Large intestine (tissue), 3 donors: ENCODE measurements at regions not wholly inside any gene's neighbourhood (a gene's known extent, or its start where the extent isn't known, plus 50 kb on each side); places are given as distances from the start of the nearest gene placed in this dataset.
"Not testable (repeated sequence)": the region's sequence is repeated elsewhere in the genome, so short reads cannot be mapped to it uniquely, and the experiment has no call there.

Source experiments
- DNase-seq, 2 donors: peaks; one replicate each; pipeline versions ENCODE4 v3.0.0 to v3.0.0-alpha.2; 2013
- H3K27ac ChIP-seq: one replicate; pipeline ENCODE4 v1.5.1; 2013; ENCODE audit warnings: low read length
- H3K27me3 ChIP-seq: 2 replicates; pipeline ENCODE4 v1.6.1; 2013; ENCODE audit warnings: low read length; ENCODE audit not compliant: control insufficient read depth, insufficient read depth
- H3K36me3 ChIP-seq: 2 replicates; pipeline ENCODE4 v1.6.1; 2013; ENCODE audit warnings: low read length; ENCODE audit not compliant: control insufficient read depth, insufficient read depth
- H3K4me1 ChIP-seq: one replicate; pipeline ENCODE4 v1.6.1; 2013; ENCODE audit warnings: low read length; ENCODE audit not compliant: control insufficient read depth, insufficient read depth
- H3K4me3 ChIP-seq: one replicate; pipeline ENCODE4 v1.5.1; 2013; ENCODE audit warnings: low read length
- H3K9me3 ChIP-seq: one replicate; pipeline ENCODE4 v1.6.1; 2013; ENCODE audit warnings: mild to moderate bottlenecking, low read depth, low read length, moderate library complexity; ENCODE audit not compliant: control insufficient read depth
- WGBS: methylation state at CpG from one replicate; pipeline ENCODE4 v1.1.5; 2013; ENCODE audit warnings: low lambda C conversion rate; ENCODE audit not compliant: insufficient coverage; 5-methylcytosine and 5-hydroxymethylcytosine counted together

- DNase-seq = no peak
- H3K27ac ChIP-seq = no peak overlapping the region
- H3K36me3 ChIP-seq = no peaks in the 10 kb centered on the region
- no peak overlapping the region for H3K4me3 ChIP-seq
- H3K27me3 ChIP-seq = no peaks in the 10 kb centered on the region
- no peaks in the 10 kb centered on the region for H3K9me3 ChIP-seq
- WGBS = no CpG with 5 or more reads among the region's 1 CpG
- no peaks in the 10 kb centered on the region for H3K4me1 ChIP-seq
Observed at GRCh38 chr14:48618057-48618456, 942.7 kb upstream of the MDGA2 start.

GRCh38 chr14:48616931-48617330, 941.5 kb upstream of the MDGA2 start:
- Histone ChIP-seq H3K27me3 (no peaks in the 10 kb centered on the region), H3K4me1 (no peaks in the 10 kb centered on the region), H3K36me3 (no peaks in the 10 kb centered on the region), H3K27ac (no peak overlapping the region), H3K9me3 (no peaks in the 10 kb centered on the region), H3K4me3 (no peak overlapping the region)
- no peak for DNase-seq
- 49% methylated on average over 3 of the region's 6 CpGs for WGBS

GRCh38 chr14:48615618-48616017, 940.2 kb upstream of the MDGA2 start:
- no peak for DNase-seq
- no peak overlapping the region for H3K4me3 ChIP-seq
- H3K4me1 ChIP-seq = no peaks in the 10 kb centered on the region
- WGBS = 100% methylated on average over 1 of the region's 1 CpG
- H3K27me3 ChIP-seq = no peaks in the 10 kb centered on the region
- no peak overlapping the region for H3K27ac ChIP-seq
- no peaks in the 10 kb centered on the region for H3K36me3 ChIP-seq
- H3K9me3 ChIP-seq = no peaks in the 10 kb centered on the region

- no peaks in the 10 kb centered on the region for H3K36me3 ChIP-seq
- whole genome bisulfite sequencing = 92% methylated on average over 2 of the region's 2 CpGs
- DNase-seq = no peak
- no peaks in the 10 kb centered on the region for H3K9me3 ChIP-seq
- no peak overlapping the region for H3K4me3 ChIP-seq
- H3K4me1 ChIP-seq = no peaks in the 10 kb centered on the region
- H3K27ac ChIP-seq = no peak overlapping the region
- H3K27me3 ChIP-seq = no peaks in the 10 kb centered on the region
Observed at GRCh38 chr14:48614003-48614402, 938.6 kb upstream of the MDGA2 start.

GRCh38 chr14:48606960-48607359, 931.6 kb upstream of the MDGA2 start:
- no CpG with 5 or more reads among the region's 8 CpGs for WGBS
- H3K27me3 ChIP-seq, H3K9me3 ChIP-seq, H3K36me3 ChIP-seq, H3K4me1 ChIP-seq, H3K4me3 ChIP-seq, DNase-seq, H3K27ac ChIP-seq: not testable (repeated sequence)

- Histone ChIP-seq H3K9me3 (peaks cover 3% of the 10 kb centered on the region), H3K27ac (no peak overlapping the region), H3K27me3 (no peaks in the 10 kb centered on the region), H3K4me3 (no peak overlapping the region), H3K36me3 (no peaks in the 10 kb centered on the region), H3K4me1 (no peaks in the 10 kb centered on the region)
- no peak for DNase-seq
- WGBS = 100% methylated on average over 2 of the region's 7 CpGs
Observed at GRCh38 chr14:48598458-48598857, 923.1 kb upstream of the MDGA2 start.

GRCh38 chr14:48586099-48586498, 910.7 kb upstream of the MDGA2 start:
- H3K27me3 ChIP-seq = no peaks in the 10 kb centered on the region
- H3K27ac ChIP-seq = no peak overlapping the region
- DNase-seq = no peak
- H3K4me3 ChIP-seq = no peak overlapping the region
- H3K4me1 ChIP-seq = no peaks in the 10 kb centered on the region
- no CpG with 5 or more reads among the region's 1 CpG for WGBS
- H3K36me3 ChIP-seq = no peaks in the 10 kb centered on the region
- no peaks in the 10 kb centered on the region for H3K9me3 ChIP-seq

- no peaks in the 10 kb centered on the region for H3K9me3 ChIP-seq
Observed at GRCh38 chr14:48584031-48584430, 908.6 kb upstream of the MDGA2 start.

GRCh38 chr14:48582938-48583337, 907.5 kb upstream of the MDGA2 start:
- no peak overlapping the region for H3K27ac ChIP-seq
- no peaks in the 10 kb centered on the region for H3K36me3 ChIP-seq
- no peaks in the 10 kb centered on the region for H3K27me3 ChIP-seq
- no peak overlapping the region for H3K4me3 ChIP-seq
- DNase-seq = no peak
- no CpG with 5 or more reads among the region's 2 CpGs for WGBS
- H3K9me3 ChIP-seq = no peaks in the 10 kb centered on the region
- H3K4me1 ChIP-seq = no peaks in the 10 kb centered on the region

More at GRCh38 chr14:48584031-48584430, 908.6 kb upstream of the MDGA2 start:
- no peak overlapping the region for H3K27ac ChIP-seq
- no peaks in the 10 kb centered on the region for H3K27me3 ChIP-seq
- no peak for DNase-seq
- no CpG with 5 or more reads among the region's 2 CpGs for WGBS
- H3K36me3 ChIP-seq = no peaks in the 10 kb centered on the region
- H3K4me1 ChIP-seq = no peaks in the 10 kb centered on the region
- no peak overlapping the region for H3K4me3 ChIP-seq

- H3K27ac ChIP-seq = no peak overlapping the region
- H3K9me3 ChIP-seq = no peaks in the 10 kb centered on the region
- no peak overlapping the region for H3K4me3 ChIP-seq
- H3K4me1 ChIP-seq = no peaks in the 10 kb centered on the region
- no peaks in the 10 kb centered on the region for H3K27me3 ChIP-seq
- DNase-seq = no peak
- no peaks in the 10 kb centered on the region for H3K36me3 ChIP-seq
- WGBS = no CpG with 5 or more reads among the region's 5 CpGs
Observed at GRCh38 chr14:48580692-48581091, 905.3 kb upstream of the MDGA2 start.

GRCh38 chr14:48575772-48576171, 900.4 kb upstream of the MDGA2 start:
- Histone ChIP-seq H3K4me3 (no peak overlapping the region), H3K4me1 (no peaks in the 10 kb centered on the region), H3K27me3 (no peaks in the 10 kb centered on the region), H3K27ac (no peak overlapping the region), H3K36me3 (no peaks in the 10 kb centered on the region), H3K9me3 (no peaks in the 10 kb centered on the region)
- no CpG with 5 or more reads among the region's 7 CpGs for WGBS
- DNase-seq = no peak
